Fibroblast of pulmonary artery (primary cell): ENCODE measurements at regions not wholly inside any gene's neighbourhood (a gene's known extent, or its start where the extent isn't known, plus 50 kb on each side); places are given as distances from the start of the nearest gene placed in this dataset.

Experiments
- DNase-seq: peaks from one replicate; pipeline ENCODE4 v3.0.0-alpha.2; 2010; ENCODE audit warnings: low read depth
- H3K4me3 ChIP-seq: replicated peaks from 2 replicates; pipeline ENCODE4 v1.5.1; 2011; ENCODE audit warnings: low read depth, mild to moderate bottlenecking, control low read depth, low read length, moderate library complexity
- TF ChIP-seq, protein P1 (sequence below): IDR thresholded peaks from 2 replicates; pipeline ENCODE4 v1.5.1; 2011; ENCODE audit warnings: mild to moderate bottlenecking, control low read depth, low read length, inconsistent platforms; ENCODE audit errors: missing control alignments

DNA sequence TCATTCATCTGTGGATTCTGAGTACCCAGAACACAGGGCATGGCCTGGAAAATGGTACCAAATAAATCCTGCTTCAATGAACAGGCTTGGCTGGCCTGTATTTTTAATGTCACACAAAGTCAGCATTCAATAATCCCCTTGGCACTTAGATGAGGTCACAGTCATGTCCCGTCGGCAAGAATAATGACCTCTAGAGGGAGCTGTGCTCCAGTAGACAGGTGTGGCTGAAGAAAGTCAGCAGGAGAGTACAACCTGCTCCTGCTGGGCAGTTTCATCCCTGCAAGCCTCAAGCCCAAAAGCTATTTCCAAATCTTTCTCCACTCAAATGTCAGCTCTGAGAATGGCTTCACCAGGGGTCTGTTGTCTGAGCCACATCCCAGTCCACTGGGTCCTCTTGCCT, 404.0 kb upstream of the F9 start:
- TF ChIP-seq, protein P1, sequence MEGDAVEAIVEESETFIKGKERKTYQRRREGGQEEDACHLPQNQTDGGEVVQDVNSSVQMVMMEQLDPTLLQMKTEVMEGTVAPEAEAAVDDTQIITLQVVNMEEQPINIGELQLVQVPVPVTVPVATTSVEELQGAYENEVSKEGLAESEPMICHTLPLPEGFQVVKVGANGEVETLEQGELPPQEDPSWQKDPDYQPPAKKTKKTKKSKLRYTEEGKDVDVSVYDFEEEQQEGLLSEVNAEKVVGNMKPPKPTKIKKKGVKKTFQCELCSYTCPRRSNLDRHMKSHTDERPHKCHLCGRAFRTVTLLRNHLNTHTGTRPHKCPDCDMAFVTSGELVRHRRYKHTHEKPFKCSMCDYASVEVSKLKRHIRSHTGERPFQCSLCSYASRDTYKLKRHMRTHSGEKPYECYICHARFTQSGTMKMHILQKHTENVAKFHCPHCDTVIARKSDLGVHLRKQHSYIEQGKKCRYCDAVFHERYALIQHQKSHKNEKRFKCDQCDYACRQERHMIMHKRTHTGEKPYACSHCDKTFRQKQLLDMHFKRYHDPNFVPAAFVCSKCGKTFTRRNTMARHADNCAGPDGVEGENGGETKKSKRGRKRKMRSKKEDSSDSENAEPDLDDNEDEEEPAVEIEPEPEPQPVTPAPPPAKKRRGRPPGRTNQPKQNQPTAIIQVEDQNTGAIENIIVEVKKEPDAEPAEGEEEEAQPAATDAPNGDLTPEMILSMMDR = no peak
- no peak overlapping the region for H3K4me3 ChIP-seq
- no peak for DNase-seq

- TF ChIP-seq, protein P1 = no peak
- no peak overlapping the region for H3K4me3 ChIP-seq
- DNase-seq = no peak
Observed at GRCh38 chrX:139125916-139126315, 404.6 kb upstream of the F9 start.

DNA sequence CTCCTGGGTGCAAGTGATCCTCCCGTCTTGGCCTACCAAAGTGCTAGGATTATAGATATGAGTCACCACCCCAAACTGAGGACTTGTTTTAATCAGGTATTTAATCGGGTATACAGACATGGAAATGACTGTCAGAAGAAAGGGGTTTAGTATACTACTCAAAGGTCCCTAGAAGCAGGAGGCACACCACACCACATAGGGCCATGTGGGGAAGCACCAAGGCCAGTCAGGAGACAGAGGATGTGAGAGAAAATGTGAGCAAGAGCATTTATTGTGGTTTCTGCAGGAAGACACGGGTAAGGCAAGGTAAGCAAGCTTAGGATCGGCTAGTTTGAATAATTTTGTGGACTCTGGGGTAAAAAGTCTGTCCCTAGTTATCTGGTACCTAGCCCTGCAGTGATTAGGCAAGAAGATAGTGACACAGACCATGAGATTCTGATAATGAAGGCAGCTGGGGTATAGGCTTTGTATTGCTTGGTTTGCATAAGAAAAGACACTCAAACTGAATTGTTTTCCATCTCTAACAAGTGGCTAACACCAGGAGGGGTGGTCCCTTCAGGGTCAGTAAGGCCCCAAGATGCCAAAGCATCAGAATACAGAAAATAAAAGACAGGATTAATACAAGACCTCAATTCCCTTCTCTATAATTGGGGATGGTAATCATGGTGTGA, 408.8 kb upstream of the F9 start:
- H3K4me3 ChIP-seq = no peak overlapping the region
- TF ChIP-seq, protein P1 = no peak
- DNase-seq = no peak

- H3K4me3 ChIP-seq = no peak overlapping the region
- DNase-seq = no peak
- TF ChIP-seq, protein P1 = no peak
Observed at GRCh38 chrX:139120760-139121159, 409.2 kb upstream of the FGF13 start.

DNA sequence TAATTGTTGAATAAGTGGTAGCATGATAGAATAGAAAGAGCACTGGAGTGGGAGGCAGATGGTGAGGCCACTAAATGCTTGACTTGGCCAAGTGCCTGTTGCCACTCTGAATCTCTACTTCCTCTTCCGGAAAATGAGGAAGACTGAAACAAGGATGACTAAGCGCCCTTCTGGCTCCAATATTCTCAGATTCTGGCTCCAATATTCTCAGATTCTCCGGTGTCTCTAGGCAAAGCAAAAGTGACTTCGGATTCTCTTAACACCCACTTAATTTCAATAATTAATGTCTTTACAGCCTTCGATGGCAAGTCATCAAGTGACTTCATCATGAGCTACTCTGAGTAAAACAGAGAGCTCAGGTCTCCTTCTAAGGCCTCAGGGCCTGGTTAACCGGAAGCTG, 402.2 kb upstream of the FGF13 start:
- TF ChIP-seq, protein P1 = no peak
- H3K4me3 ChIP-seq = no peak overlapping the region
- no peak for DNase-seq

- no peak for DNase-seq
- TF ChIP-seq, protein P1 = no peak
Observed at GRCh38 chrX:139112432-139112831, 400.9 kb upstream of the FGF13 start.

GRCh38 chrX:139106069-139106468, 394.6 kb upstream of the FGF13 start:
- TF ChIP-seq, protein P1 = no peak
- no peak overlapping the region for H3K4me3 ChIP-seq
- peak; percentile 7 for DNase-seq

More at GRCh38 chrX:139112432-139112831, 400.9 kb upstream of the FGF13 start:
- no peak overlapping the region for H3K4me3 ChIP-seq
